H1 (cell line): ENCODE measurements at regions not wholly inside any gene's neighbourhood (a gene's known extent, or its start where the extent isn't known, plus 50 kb on each side); places are given as distances from the start of the nearest gene placed in this dataset.

Source experiments
- CTCF ChIP-seq, 3 experiments: IDR thresholded peaks; 1 replicate in 2 of 3; 2 replicates in 1 of 3; pipeline versions ENCODE4 v1.5.1 to v1.6.1; 2011; ENCODE audit warnings: low read length in 3 of 3, mild to moderate bottlenecking in 3 of 3, inconsistent platforms in 2 of 3, low read depth in 1 of 3, moderate library complexity in 1 of 3; ENCODE audit not compliant: insufficient read depth in 1 of 3; ENCODE audit errors: control extremely low read depth in 1 of 3
- TF ChIP-seq, protein P1 (sequence below): fragments of 300-600 bp; sonication (generic); IDR thresholded peaks from 2 replicates; pipeline ENCODE4 v1.7.1; 2012; ENCODE audit warnings: low read length, moderate library complexity, mild to moderate bottlenecking, inconsistent platforms; ENCODE audit not compliant: insufficient replicate concordance

DNA sequence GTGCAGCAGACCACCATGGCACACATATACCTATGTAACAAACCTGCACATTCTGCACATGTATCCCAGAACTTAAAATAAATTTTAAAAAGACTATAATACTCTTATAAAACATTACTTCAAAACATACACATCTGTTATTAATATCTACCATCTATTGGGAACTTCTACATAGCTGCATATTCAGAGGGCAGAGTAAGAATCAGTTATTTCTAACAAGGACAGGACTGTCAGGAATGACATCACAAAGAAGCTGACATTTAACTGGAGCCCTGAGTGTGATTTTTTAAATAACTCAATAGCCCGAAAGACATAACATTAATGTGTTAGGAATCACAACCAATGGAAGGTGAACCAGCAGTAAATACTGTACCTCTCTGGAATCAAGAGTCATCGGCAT lies 276.7 kb upstream of the ECI2 start (continued):
- TF ChIP-seq CTCF (IDR thresholded peaks at IDR 0.05; ENCODE audit: control extremely low read depth in 1 of 3, insufficient read depth in 1 of 3, low read depth in 1 of 3, low read length in 3 of 3), result no peak
- TF ChIP-seq, protein P1, sequence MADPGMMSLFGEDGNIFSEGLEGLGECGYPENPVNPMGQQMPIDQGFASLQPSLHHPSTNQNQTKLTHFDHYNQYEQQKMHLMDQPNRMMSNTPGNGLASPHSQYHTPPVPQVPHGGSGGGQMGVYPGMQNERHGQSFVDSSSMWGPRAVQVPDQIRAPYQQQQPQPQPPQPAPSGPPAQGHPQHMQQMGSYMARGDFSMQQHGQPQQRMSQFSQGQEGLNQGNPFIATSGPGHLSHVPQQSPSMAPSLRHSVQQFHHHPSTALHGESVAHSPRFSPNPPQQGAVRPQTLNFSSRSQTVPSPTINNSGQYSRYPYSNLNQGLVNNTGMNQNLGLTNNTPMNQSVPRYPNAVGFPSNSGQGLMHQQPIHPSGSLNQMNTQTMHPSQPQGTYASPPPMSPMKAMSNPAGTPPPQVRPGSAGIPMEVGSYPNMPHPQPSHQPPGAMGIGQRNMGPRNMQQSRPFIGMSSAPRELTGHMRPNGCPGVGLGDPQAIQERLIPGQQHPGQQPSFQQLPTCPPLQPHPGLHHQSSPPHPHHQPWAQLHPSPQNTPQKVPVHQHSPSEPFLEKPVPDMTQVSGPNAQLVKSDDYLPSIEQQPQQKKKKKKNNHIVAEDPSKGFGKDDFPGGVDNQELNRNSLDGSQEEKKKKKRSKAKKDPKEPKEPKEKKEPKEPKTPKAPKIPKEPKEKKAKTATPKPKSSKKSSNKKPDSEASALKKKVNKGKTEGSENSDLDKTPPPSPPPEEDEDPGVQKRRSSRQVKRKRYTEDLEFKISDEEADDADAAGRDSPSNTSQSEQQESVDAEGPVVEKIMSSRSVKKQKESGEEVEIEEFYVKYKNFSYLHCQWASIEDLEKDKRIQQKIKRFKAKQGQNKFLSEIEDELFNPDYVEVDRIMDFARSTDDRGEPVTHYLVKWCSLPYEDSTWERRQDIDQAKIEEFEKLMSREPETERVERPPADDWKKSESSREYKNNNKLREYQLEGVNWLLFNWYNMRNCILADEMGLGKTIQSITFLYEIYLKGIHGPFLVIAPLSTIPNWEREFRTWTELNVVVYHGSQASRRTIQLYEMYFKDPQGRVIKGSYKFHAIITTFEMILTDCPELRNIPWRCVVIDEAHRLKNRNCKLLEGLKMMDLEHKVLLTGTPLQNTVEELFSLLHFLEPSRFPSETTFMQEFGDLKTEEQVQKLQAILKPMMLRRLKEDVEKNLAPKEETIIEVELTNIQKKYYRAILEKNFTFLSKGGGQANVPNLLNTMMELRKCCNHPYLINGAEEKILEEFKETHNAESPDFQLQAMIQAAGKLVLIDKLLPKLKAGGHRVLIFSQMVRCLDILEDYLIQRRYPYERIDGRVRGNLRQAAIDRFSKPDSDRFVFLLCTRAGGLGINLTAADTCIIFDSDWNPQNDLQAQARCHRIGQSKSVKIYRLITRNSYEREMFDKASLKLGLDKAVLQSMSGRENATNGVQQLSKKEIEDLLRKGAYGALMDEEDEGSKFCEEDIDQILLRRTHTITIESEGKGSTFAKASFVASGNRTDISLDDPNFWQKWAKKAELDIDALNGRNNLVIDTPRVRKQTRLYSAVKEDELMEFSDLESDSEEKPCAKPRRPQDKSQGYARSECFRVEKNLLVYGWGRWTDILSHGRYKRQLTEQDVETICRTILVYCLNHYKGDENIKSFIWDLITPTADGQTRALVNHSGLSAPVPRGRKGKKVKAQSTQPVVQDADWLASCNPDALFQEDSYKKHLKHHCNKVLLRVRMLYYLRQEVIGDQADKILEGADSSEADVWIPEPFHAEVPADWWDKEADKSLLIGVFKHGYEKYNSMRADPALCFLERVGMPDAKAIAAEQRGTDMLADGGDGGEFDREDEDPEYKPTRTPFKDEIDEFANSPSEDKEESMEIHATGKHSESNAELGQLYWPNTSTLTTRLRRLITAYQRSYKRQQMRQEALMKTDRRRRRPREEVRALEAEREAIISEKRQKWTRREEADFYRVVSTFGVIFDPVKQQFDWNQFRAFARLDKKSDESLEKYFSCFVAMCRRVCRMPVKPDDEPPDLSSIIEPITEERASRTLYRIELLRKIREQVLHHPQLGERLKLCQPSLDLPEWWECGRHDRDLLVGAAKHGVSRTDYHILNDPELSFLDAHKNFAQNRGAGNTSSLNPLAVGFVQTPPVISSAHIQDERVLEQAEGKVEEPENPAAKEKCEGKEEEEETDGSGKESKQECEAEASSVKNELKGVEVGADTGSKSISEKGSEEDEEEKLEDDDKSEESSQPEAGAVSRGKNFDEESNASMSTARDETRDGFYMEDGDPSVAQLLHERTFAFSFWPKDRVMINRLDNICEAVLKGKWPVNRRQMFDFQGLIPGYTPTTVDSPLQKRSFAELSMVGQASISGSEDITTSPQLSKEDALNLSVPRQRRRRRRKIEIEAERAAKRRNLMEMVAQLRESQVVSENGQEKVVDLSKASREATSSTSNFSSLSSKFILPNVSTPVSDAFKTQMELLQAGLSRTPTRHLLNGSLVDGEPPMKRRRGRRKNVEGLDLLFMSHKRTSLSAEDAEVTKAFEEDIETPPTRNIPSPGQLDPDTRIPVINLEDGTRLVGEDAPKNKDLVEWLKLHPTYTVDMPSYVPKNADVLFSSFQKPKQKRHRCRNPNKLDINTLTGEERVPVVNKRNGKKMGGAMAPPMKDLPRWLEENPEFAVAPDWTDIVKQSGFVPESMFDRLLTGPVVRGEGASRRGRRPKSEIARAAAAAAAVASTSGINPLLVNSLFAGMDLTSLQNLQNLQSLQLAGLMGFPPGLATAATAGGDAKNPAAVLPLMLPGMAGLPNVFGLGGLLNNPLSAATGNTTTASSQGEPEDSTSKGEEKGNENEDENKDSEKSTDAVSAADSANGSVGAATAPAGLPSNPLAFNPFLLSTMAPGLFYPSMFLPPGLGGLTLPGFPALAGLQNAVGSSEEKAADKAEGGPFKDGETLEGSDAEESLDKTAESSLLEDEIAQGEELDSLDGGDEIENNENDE, result no peak
